Lung (tissue), 11 donors: ENCODE measurements at regions not wholly inside any gene's neighbourhood (a gene's known extent, or its start where the extent isn't known, plus 50 kb on each side); places are given as distances from the start of the nearest gene placed in this dataset.

Experiments used
- ATAC-seq: fragments of 200-7000 bp; cut with Tn5 transposase; one replicate; pipeline ENCODE4 v1.9.1; 2020; ENCODE audit warnings: moderate number of reproducible peaks; ENCODE audit not compliant: insufficient read depth, low FRiP score
- DNase-seq, 3 donors: peaks; one replicate each; pipeline ENCODE4 v3.0.0-alpha.2; 2013 to 2017
- H3K27ac ChIP-seq, 2 donors: one replicate each; pipeline ENCODE4 v1.5.1; 2013; ENCODE audit warnings: mild to moderate bottlenecking in 2 of 2, moderate library complexity in 2 of 2, control low read depth in 1 of 2, inconsistent platforms in 1 of 2, low read depth in 1 of 2, low read length in 1 of 2
- H3K27me3 ChIP-seq, 3 donors: one replicate each; pipeline ENCODE4 v1.5.1; 2013; ENCODE audit warnings: low read length in 2 of 3; ENCODE audit not compliant: control insufficient read depth in 3 of 3, insufficient read depth in 3 of 3
- H3K36me3 ChIP-seq, 4 donors: one replicate each; pipeline ENCODE4 v1.5.1; 2013; ENCODE audit warnings: low read length in 4 of 4, mild to moderate bottlenecking in 1 of 4, moderate library complexity in 1 of 4; ENCODE audit not compliant: control insufficient read depth in 4 of 4, insufficient read depth in 4 of 4
- H3K4me1 ChIP-seq, 5 donors: one replicate each; pipeline ENCODE4 v1.5.1; 2013; ENCODE audit warnings: low read length in 5 of 5, mild to moderate bottlenecking in 2 of 5, moderate library complexity in 1 of 5; ENCODE audit not compliant: control insufficient read depth in 5 of 5, insufficient read depth in 5 of 5
- H3K4me3 ChIP-seq: one replicate; pipeline ENCODE4 v1.5.1; 2013; ENCODE audit warnings: mild to moderate bottlenecking, control low read depth, moderate library complexity
- H3K9ac ChIP-seq, 2 donors: one replicate each; pipeline ENCODE4 v1.5.1; 2013; ENCODE audit warnings: low read length in 2 of 2, control low read depth in 1 of 2; ENCODE audit not compliant: insufficient read depth in 1 of 2
- H3K9me3 ChIP-seq, 4 donors: one replicate each; pipeline ENCODE4 v1.5.1; 2013; ENCODE audit warnings: low read length in 3 of 4, mild to moderate bottlenecking in 1 of 4, moderate library complexity in 1 of 4; ENCODE audit not compliant: control insufficient read depth in 4 of 4, insufficient read depth in 3 of 4
- WGBS, 2 donors: extraction: QIAGEN DNeasy Blood & Tissue Kit; methylation state at CpG; one replicate each; pipeline ENCODE4 v1.1.7; 2013; 5-methylcytosine and 5-hydroxymethylcytosine counted together
- TF ChIP-seq, protein P1 (sequence below): IDR thresholded peaks from 2 replicates; pipeline ENCODE4 v1.5.1; 2012; ENCODE audit warnings: mild to moderate bottlenecking; ENCODE audit errors: control extremely low read depth, extremely low read depth
- donor health status: control.
- donor health status: control.
- donor health status: Bipolar disorder and iron deficiency.
- donor health status: healthy.
- donor health status: DM: yes; HTN: yes; CAD: no.

DNA sequence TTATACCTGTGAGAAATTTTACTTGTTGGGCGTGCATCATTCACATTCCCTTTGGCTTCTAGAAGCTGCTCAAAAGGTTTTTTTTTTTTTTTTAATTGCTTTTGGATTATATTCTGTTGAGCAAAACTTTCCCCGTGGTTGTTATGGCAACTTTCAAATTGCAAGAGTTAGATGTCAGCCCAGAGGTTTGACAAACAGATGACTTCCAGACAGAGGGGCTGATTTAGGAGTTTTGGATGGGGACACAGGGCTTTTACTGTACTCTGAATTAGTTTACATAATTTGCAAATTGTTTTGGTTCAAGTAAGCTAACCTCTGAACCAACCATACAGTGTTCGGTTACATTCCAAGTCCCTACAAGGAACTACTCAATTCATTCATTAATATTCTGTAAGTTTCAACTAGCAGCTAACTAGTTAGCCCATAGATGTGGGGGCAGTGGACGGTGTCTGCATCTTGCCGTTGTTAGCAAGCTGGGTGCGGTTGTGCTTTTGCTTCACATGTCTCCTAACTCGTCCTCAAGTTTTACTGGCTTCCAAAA lies 66.4 kb upstream of the JAZF1 start:
- DNase-seq (peak in 2 of 3 donors; percentile 15 to 47), ATAC-seq (no peak)
- Histone ChIP-seq H3K9ac (no peak overlapping the region), H3K9me3 (no peaks in the 10 kb centered on the region), H3K4me1 (peaks cover 0 to 4% (median 0%) of the 10 kb centered on the region in 5 donors), H3K4me3 (no peak overlapping the region), H3K27me3 (no peaks in the 10 kb centered on the region), H3K27ac (no peak overlapping the region), H3K36me3 (no peaks in the 10 kb centered on the region)
- 77 to 91% methylated on average over 7 of the region's 7 CpGs for WGBS, 2 donors
- TF ChIP-seq, protein P1, sequence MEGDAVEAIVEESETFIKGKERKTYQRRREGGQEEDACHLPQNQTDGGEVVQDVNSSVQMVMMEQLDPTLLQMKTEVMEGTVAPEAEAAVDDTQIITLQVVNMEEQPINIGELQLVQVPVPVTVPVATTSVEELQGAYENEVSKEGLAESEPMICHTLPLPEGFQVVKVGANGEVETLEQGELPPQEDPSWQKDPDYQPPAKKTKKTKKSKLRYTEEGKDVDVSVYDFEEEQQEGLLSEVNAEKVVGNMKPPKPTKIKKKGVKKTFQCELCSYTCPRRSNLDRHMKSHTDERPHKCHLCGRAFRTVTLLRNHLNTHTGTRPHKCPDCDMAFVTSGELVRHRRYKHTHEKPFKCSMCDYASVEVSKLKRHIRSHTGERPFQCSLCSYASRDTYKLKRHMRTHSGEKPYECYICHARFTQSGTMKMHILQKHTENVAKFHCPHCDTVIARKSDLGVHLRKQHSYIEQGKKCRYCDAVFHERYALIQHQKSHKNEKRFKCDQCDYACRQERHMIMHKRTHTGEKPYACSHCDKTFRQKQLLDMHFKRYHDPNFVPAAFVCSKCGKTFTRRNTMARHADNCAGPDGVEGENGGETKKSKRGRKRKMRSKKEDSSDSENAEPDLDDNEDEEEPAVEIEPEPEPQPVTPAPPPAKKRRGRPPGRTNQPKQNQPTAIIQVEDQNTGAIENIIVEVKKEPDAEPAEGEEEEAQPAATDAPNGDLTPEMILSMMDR = no peak

DNA sequence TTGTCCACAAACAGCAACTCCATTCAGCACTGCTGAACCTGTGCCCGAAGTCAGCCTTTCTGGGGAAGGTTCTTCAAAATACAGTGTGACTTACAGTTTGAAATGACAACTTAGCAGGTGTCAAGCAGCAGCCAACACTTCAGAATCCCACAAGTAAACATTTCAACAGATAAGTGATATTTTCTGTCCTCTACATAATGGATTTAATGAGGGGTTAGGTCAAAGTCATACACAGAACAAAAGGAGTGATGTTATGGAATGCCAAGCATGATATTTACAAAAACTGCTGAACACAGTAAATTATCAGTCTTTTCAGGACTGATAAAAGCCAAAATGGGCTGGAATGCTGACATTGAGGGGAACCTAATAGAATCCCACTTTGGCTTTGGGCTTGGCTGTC lies 77.6 kb upstream of the JAZF1 start:
- TF ChIP-seq, protein P1 = no peak

DNA sequence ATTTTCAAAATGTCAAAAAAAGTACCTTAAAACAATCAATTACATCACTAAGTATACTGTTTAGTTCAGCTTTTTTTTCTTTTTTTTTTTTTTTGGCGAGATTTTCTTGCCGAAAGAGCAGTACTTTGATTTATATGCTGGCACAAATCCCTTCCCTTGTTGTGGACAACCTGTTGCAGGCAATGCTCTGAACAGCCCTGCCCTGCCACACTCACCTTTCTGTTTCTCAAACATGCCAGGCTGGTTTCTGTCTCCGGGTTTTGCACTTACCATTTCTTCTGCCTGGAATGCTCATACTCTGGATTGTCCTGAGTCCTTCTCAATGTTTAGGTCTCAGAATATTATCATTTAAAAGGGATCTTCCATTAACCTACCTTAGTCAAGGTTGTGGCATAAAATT lies 80.4 kb upstream of the JAZF1 start:
- Histone ChIP-seq H3K27me3 (peaks cover 0 to 4% (median 0%) of the 10 kb centered on the region in 3 donors), H3K4me1 (no peaks in the 10 kb centered on the region), H3K36me3 (no peaks in the 10 kb centered on the region), H3K4me3 (no peak overlapping the region), H3K27ac (no peak overlapping the region), H3K9me3 (no peaks in the 10 kb centered on the region), H3K9ac (no peak overlapping the region)
- DNase-seq (no peak), ATAC-seq (no peak)
- TF ChIP-seq, protein P1 = no peak
- 52 to 82% methylated on average over 3 of the region's 3 CpGs for WGBS, 2 donors

More for the DNA sequence above, 77.6 kb upstream of the JAZF1 start:
- Histone ChIP-seq H3K4me1 (no peaks in the 10 kb centered on the region), H3K9ac (no peak overlapping the region), H3K27me3 (peaks cover 0 to 4% (median 0%) of the 10 kb centered on the region in 3 donors), H3K9me3 (no peaks in the 10 kb centered on the region), H3K36me3 (no peaks in the 10 kb centered on the region), H3K27ac (no peak overlapping the region), H3K4me3 (no peak overlapping the region)
- WGBS, 2 donors = 48 to 77% methylated on average over 1 of the region's 1 CpG
- peak in 1 of 3 donors; percentile 23 for DNase-seq
- no peak for ATAC-seq
